ENCODE measurements at regions not wholly inside any gene's neighbourhood (a gene's known extent, or its start where the extent isn't known, plus 50 kb on each side); places are given as distances from the start of the nearest gene placed in this dataset.
"Not testable (repeated sequence)": the region's sequence is repeated elsewhere in the genome, so short reads cannot be mapped to it uniquely, and the experiment has no call there.

DNA sequence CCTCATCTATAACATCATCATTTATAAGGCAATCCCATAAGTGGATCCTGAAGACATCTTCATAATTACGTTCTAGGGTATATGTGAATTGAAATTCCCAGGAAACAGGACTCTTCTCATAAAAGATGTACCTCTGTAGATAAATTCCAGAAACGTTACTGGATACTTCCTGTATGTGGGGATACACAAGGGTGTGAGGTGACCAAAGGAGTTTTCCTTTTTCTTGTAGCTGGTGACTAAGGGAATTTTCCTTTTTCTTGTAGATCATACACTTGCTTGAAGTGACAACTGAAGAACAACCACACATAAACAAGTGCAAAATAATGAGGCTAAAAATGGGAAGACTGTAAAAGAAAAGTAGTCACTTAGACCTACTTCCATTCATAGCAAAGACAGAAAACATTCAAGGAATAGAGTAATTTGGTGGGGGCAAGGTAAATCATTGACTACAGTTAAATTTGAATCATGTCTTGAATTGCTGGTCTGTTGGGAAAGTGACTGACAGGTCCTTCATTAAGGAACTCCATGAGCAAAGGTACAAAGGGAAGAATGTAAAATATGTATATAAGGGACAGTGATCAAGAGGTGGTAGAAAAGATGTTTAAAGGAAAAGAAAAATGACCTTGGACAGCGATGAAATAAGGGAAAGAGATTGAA, 53.2 kb upstream of the UBE2E3 start:
- DNase-seq = no peak

DNA sequence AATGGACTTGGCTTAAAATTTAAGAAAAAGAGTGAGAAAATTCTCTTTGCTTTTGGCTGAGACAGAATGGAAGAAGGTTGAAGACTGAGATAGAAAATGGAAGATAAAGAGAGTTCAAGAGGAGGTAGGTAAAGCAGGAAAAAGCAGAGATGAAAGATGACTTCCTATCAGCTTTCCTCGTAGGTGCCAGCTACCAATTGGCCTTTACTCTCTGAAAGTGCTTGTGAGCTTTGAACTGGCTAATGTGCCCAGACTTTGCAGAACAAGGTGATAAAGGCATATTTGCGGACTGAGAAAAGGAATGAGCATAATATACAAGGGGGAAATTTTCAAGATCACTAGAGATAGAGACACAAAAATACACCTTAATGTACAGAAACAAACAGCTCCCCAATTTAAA, 54.7 kb upstream of the UBE2E3 start:
- no peak for DNase-seq

DNA sequence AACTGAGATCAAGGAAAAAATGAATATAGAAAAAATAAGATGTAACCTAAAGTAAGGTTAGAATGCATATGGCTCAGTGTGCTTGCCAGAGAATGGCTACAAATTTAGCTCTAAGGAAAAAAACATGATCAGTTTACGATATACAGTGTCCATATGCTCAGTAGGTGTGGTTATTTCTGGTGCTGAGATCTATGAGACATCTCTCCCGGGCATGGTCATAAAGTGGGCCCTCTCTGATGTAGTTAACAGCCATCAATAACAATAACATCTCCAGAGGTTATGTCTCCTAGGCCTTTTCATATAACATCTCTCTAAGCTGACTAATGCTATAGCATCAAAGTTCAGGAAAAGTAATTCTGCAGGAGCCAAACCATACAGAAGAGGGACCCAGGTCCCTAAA, 56.3 kb upstream of the UBE2E3 start:
- DNase-seq = no peak

DNA sequence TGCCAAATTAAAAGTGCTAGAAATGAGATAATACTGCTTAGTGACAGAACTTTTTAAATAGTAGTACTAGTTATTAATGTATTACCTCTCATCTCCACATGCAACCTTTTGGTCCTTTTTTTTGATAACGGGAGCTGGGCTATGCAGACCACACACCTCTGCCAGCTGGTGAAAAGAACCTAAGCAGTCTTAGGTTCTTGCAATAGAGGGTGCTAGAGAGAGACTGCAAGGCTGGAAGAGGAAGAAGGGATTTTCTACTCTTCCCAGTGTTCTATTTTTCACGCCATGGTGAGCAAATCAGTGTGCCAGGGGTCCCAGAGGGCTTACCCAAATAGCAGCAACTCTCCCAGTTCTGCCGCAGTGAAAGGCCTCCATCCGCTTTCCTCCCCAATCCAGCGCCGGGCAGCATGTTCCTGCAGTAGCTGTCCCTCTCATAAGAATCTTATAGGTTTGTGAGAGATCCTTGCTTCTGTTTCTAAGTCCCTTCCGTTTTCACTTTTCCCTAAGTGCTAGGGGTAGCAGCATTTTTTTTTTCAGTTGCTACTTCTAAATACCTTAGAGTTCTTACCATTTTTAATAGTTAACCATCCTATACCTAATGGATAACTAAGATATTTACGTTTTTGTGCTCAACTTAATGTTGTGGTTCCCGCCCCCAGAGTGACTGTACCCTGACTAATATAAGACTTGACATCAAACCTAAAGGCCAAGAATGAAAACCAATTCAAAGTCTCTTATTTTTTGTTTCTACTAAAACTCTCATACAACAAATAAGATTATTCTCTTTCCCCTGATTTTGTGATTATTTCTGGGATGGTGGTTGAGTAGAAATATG, 69.4 kb upstream of the UBE2E3 start:
- no peak for DNase-seq

DNA sequence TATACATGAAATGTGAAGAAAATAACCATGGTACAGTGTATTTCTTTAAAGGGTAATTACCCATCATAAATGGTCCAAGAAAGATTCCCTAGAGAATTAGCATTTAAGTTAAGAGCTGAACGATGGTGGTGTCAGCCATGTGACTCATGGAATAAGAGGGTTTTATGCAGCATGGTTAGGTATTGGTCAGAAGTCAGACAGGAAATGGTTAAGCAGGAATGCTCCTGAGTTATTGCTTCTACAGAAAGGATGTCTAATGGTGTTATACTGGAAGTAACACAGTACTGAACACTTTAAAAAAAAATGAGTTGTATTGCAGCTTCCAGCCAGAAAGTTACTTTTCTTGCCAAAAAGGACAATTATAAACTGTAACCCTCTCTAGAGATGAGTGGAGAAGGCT, 72.7 kb upstream of the UBE2E3 start:
- no peak for DNase-seq

DNA sequence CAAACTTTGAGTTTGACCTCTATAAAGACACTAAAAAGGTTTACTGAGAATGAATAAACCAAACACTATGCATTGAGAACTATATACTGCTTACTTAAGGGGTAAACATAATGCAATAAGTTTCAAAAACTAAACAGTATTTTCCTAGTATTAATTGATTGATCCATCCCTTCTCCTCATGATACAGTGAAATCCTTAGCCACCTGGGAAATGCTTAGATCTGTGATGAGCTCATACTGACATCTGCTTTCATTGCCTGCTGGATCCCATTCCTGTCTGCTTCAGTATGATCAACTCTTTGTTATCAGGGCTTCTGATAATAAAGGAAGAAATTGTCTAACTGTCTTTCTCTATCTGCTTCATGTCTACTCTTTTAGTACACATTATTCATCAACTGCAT, 74.9 kb upstream of the UBE2E3 start:
- no peak for DNase-seq

DNA sequence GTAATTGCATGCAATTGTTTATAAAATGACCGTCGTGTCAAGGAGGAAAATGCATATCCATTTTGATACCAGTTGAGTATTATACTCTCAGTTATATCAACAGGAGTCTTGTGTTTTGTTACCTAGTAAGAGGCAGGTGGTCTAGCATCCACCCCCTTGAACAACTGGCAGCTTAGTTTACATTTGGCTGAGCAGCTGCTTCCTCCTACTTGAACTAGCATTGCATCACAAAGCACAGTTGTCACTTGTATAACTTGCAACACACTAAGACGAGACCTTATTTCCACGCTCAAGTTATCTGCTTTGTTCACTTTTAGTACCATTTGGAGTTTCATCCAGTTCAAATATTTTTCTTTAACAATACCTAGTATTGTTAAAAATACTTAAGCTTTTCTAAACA, 75.4 kb upstream of the UBE2E3 start:
- DNase-seq = no peak

DNA sequence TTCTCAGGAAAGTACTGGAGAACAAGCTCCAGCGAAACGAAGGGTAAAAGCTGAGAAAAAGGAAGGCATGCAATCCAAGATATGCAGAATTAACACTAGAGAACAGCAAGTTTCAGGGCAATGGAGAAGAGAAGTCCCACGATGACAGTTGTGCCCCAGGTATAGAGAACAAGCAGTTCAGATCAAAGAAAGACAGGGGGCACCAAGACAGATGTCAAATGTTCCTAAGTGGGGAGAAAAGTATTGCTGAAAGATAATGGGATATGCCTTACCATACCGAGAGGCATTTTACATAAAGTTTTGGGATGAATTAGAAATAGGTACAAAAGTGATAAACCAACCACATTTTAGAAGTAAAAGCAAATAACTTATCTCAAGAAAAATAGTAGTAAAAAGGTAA, 79.1 kb upstream of the UBE2E3 start:
- DNase-seq = no peak

DNA sequence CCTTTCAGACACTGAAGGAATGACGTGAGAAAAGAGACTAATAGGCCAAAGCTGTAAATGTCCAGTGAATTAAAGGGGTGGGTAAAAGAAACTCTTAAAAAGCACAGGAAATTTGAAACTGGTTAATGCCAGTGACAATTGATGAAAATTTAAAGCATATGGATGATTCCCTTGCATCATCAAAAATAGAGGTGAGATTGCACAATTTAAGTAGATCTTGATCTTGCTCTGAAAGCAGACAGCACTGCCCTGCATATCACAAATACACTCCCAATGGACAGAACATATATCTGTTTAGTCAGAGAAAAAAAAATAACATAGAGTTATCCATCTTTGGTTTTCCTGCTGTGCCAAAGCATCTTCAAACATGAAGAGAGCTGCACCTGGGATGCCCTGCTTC, 86.7 kb upstream of the UBE2E3 start:
- no peak for DNase-seq

DNA sequence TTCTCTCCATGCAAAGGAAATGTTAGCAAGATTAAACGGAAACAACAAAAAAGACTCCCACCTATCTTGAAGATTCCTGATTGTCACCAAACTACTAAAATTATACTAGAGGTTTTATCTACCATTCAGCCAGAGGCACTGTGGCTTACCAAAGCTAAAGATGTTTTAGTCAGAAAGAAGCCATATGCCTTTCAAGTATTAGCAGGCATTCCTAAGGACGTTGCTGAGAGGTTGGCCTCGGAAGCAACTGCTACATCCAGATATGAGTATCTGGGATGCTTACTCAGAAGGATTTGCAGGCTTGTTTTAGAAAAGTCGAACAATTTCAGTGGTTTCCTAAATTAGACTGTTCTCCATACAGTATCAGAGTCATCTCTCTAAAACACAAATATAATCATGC, 88.3 kb upstream of the UBE2E3 start:
- DNase-seq = no peak

DNA sequence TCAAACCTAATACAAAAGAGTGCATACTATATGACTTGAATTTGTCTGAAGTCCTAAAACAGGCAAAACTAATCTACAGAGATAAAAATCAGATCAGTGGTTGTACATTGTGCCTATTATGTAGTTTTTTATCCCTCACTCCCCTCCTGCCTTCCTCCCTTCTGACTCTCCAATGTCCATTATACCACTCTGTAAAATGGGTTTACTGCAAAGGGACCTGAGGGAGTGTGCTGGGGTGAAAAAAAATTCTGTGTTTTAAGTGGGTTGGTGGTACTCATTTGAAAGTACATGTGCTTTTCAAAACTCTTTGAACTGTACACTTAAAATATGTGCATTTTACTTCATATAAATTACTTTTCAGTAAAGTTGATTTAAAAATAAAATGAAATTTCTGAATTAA, 89.0 kb upstream of the UBE2E3 start:
- no peak for DNase-seq

DNA sequence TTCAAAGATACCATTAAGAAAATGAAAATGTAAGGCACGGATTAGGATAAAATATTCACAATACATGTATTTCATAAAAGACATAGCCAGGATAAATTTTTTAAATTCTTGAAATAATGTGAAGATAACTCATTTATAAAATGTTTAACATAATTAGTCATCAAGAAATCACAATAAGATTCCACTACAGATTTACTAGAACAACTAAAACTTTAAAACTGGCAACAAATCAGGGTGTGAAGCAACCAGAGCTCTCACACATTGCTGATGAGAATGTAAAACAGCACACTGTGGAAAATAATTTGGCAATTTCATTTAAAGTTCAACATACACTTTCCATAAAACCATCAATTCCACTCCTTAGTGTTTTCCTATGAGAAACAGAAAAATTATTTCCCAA, 89.6 kb upstream of the UBE2E3 start:
- DNase-seq = no peak

DNA sequence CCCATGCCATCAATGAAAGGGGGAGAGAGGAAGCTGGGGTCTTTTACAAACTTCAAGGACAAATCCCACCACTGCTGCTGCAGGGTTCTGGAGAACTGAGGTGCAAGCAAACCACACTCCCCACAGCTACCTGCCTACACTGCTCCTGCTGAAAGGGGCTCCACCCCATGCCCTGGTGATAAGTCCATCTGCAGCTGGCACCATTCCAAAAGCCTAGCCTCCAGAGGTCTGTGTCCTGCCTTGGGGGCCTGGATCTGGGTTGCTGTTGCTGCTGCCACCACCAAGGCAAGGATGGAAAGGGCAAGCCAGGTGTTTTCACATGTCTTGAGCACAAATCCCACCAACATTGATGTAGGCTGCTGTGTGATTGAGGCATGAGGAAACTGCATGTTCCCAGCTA, 97.4 kb upstream of the UBE2E3 start:
- no peak for DNase-seq

DNA sequence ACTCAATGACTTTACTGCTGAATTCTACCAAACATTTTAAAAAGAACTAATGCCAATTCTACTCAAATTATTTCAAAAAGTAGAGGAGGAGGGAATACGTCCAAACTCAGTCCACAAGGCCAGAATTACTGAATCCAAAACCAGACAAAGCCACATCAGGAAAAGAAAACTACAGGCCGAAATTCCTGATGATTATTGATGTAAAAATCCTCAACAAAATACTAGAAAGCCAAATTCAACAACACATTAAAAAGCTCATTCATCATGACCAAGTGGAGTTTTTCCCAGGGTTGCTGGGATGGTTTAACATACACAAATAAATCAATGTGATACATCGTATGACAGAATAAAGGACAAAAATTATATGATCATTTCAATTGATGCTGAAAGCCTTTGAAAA, 103.9 kb upstream of the UBE2E3 start:
- no peak for DNase-seq

DNA sequence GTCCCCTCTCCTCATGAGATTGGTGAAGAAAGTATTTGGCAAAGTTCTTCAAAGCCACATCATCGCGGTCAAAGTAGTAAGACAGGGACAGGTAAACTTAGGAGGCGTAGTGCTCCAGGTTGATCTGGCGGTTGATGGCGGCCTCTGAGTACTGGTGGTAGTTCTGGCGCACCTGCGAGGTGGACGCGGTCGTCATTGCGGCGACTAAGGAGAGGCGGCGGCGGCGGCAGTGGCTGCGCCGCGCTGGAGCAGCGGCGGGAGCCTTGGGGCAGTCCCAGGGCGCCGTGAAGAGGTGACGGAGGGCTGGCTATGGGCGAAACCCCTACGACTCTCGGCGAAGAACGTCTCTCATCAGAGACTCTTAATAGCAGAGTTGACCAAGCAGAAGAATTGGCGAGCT, 107.2 kb upstream of the UBE2E3 start:
- no peak for DNase-seq

DNA sequence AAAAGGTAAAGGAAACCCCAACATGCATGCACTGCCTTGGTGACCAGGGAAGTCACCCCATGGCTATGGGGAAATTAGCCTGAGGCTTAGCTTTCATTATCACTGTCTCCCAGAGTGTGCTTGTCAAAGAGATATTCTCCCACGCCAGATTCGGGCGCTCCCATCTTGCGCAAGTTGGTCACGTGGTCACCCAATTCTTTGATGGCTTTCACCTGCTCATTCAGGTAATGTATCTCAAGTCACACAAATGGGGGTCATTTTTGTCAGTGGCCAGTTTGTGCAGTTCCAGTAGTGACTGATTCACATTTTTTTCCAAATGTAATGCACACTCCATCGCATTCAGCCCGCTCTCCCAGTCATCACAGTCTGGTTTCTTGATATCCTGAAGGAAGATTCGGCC, 107.6 kb upstream of the UBE2E3 start:
- DNase-seq = not testable (repeated sequence)

DNA sequence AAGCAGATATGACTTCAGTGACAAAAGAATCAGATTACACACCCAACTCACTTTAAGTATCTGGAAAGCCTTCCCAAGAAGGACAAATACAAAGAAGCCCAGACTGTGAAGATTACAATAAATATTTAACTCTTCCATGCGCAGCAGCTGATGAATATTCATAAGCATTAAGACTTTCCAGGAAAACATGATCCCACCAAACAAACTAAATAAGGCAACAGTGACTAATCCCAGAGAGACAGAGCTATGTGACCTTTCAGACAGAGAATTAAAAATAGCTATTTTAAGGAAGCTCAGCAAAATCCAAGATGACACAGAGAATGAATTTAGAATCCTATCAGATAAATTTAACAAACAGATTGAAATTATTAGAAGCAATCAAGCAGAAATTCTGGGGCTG, 108.2 kb upstream of the UBE2E3 start:
- DNase-seq = no peak

DNA sequence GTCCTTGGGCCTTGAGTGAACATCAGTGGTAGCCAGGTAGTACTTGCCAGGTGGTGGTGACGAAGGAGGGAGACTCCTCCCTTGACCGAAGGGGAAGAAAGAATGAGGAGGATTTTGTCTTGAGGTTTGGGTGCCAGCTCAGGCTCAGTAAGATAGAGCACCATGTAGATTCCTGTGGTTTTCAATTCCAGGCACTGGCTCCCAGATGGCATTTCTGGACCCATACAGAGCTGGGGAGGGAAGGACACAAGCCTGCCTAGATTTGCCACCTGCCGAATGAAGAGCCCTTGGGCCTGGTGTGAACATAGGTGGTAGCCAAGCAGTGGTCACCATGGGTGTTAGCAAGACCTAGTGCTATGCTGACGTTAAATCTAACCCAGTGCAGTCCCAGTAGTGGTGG, 108.8 kb upstream of the UBE2E3 start:
- DNase-seq = no peak

DNA sequence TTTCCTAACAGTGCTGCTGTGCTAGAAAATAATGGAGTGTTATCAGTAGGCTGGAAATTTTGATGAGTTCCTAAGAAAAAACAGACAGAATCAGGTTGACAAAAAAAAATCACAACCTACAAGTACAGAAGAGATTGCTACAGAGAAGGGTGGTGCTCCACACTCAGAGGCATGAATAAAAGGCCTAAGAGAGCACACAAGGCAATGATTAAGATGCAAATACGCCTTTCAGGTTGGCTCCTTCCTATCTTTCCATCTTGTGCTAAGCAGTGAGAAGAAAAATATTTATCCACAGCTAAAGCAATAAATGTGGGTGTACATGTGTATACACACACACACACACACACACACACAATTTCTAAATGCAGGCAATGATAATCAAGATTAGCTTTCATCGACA, 130.6 kb upstream of the UBE2E3 start:
- DNase-seq = no peak

DNA sequence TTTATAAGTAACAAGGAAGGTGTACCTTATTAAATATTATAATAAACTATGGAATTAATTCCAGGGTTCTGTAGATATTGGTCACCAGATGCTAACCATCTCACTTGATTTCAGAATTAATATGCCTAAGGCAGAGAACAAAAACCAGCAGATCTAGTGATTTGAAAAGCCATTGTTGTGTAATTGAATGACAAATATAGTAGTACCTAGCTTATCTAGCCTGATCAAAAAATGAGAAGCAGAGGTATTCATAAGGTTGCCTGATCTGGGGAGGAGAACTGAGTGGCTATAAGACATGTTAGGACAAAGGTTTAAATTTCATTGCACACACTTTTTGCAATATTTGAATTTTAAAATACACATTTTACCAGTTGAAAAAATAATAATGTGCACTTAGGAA, 132.0 kb upstream of the UBE2E3 start:
- no peak for DNase-seq

DNA sequence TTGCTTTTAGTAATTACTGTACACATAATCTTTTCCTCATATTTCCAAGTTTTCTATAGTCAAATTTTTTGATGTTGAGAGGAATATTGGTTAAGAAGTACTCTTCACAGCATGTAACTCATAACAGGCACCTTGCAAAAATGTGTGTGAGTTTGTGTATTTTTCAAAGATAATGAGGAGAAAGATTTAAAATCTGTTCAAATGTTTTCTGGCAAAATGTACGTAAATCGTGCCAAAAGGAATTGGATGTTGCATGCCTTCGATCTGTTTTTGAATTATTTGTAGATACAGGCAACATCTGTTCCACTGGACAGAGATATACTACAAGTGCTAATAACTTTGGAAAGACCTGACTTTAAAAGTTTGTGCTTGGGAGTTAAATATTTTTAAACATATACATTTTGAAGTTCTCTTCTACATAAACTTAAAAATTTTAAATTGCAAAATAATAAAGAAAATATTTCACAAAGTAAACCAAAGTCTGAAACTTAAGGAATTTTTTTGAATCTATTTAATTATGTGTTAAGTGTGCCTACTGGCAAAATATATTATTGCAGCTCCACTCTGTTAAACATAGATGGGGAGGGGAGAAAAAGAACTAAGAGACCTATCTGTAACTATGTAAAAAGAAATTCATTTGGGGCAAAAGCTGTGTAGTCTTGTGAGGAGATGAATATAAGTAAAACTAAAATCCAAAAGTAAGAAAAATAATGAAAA, 133.5 kb upstream of the UBE2E3 start:
- DNase-seq = no peak

DNA sequence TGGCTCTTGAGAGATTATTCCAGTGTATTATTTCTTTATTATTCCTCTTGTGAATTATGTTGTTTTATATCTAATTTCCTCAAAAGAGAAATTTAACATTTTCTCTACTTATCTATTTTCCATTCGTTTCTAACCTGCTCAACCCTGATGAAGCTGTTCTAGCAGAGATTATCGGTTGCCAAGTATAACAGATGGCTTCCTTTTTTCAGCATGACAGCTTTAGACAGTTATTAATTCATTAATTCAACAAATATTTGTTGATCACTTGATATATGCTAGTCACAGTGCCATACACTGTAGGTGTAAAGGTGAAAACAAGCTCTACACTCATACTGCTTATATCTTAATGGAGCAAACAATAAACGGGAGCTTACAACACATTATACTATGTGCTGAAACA, 137.9 kb upstream of the UBE2E3 start:
- DNase-seq = no peak

DNA sequence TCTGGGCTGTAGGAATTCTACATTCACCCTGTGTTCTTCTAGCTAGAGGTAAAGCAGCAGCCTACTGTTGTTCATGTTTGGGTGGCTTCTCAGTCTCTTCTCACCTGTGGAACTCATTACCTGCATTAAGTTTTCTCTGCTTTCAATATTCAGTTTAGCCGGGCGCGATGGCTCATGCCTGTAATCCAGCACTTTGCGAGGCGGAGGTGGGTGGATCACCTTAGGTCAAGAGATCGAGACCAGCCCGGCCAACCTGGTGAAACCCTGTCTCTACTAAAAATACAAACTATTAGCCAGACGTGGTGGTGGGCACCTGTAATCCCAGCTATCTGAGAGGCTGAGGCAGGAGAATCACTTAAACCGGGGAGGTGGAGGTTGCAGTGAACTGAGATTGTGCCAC, 139.8 kb upstream of the UBE2E3 start:
- DNase-seq = no peak

DNA sequence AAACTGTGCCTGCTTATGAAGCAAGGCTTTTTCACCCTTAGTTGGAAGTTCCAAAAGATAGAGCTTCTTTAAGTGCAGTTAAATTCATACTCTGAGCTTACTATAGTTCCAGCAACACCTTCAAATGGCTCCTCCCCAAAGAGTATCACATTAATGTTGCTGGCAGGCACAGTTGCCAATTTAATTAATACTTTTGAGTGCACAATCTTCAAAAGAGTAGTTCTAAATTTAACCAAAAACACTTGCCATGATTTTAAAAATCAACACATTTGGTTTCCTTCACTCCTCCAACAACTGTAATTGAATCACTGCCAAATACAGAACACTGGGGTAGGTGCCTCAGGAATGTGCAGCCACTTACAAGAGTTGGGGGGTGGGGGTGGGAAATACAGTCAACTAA, 150.6 kb upstream of the UBE2E3 start:
- no peak for DNase-seq
